GM12878 (cell line): ENCODE measurements at regions not wholly inside any gene's neighbourhood (a gene's known extent, or its start where the extent isn't known, plus 50 kb on each side); places are given as distances from the start of the nearest gene placed in this dataset.
"Not testable (repeated sequence)": the region's sequence is repeated elsewhere in the genome, so short reads cannot be mapped to it uniquely, and the experiment has no call there.

Source experiments
- BACH1 ChIP-seq: fragments of 450-650 bp; IDR thresholded peaks from 2 replicates; pipeline ENCODE4 v1.6.1; 2017; ENCODE audit warnings: mild to moderate bottlenecking, borderline replicate concordance
- CBFB ChIP-seq: IDR thresholded peaks from 2 replicates; pipeline ENCODE4 v1.6.1; 2016; ENCODE audit warnings: antibody characterized with exemption, low read depth
- CTCF ChIP-seq, 3 experiments: IDR thresholded peaks in 2 of 3; conservative IDR thresholded peaks in 1 of 3; 2 replicates each; pipeline ENCODE4 v1.5.1; 2011; ENCODE audit warnings: low read depth in 3 of 3, low read length in 3 of 3, mild to moderate bottlenecking in 3 of 3, control low read depth in 2 of 3, moderate library complexity in 2 of 3, inconsistent platforms in 1 of 3, mixed read lengths in 1 of 3; ENCODE audit not compliant: control insufficient read depth in 2 of 3, insufficient read depth in 1 of 3; ENCODE audit errors: extremely low read depth in 1 of 3
- JUND ChIP-seq: IDR thresholded peaks from 2 replicates; pipeline ENCODE4 v1.6.1; 2012; ENCODE audit warnings: low read depth, mild to moderate bottlenecking, low read length, improper control_type of control experiment, moderate library complexity
- MTA3 ChIP-seq: IDR thresholded peaks from 2 replicates; pipeline ENCODE4 v1.6.1; 2012; ENCODE audit warnings: low read length, inconsistent platforms, borderline replicate concordance
- PKNOX1 ChIP-seq: fragments of 450-650 bp; IDR thresholded peaks from 2 replicates; pipeline ENCODE4 v1.6.1; 2016; ENCODE audit warnings: mild to moderate bottlenecking
- POLR2AphosphoS5 ChIP-seq: IDR thresholded peaks from 2 replicates; pipeline ENCODE4 v1.6.1; 2011; ENCODE audit warnings: mild to moderate bottlenecking, low read length, inconsistent platforms
- SIX5 ChIP-seq: IDR thresholded peaks from 2 replicates; pipeline ENCODE4 v1.6.1; 2011; ENCODE audit warnings: mild to moderate bottlenecking, low read depth, low read length, moderate library complexity; ENCODE audit not compliant: severe bottlenecking
- SRF ChIP-seq, 2 experiments: IDR thresholded peaks; 2 replicates each; pipeline ENCODE4 v1.6.1; 2011; ENCODE audit warnings: low read depth in 2 of 2, low read length in 2 of 2, mild to moderate bottlenecking in 1 of 2, moderate library complexity in 1 of 2
- TF ChIP-seq, protein P1 (sequence below): fragments of 450-650 bp; IDR thresholded peaks from 2 replicates; pipeline ENCODE4 v1.6.1; 2017; ENCODE audit warnings: antibody characterized with exemption, mild to moderate bottlenecking, moderate library complexity
- TF ChIP-seq, protein P2 (sequence below): IDR thresholded peaks from 2 replicates; pipeline ENCODE4 v1.6.1; 2012; ENCODE audit warnings: low read depth, low read length, improper control_type of control experiment
- TF ChIP-seq, protein P3 (sequence below): IDR thresholded peaks from 2 replicates; pipeline ENCODE4 v1.6.1; 2011; ENCODE audit warnings: low read depth, low read length, improper control_type of control experiment, borderline replicate concordance
- TF ChIP-seq, protein P4 (sequence below): IDR thresholded peaks from 2 replicates; pipeline ENCODE4 v1.6.1; 2011; ENCODE audit warnings: mild to moderate bottlenecking, low read depth, low read length, moderate library complexity; ENCODE audit not compliant: insufficient replicate concordance

DNA sequence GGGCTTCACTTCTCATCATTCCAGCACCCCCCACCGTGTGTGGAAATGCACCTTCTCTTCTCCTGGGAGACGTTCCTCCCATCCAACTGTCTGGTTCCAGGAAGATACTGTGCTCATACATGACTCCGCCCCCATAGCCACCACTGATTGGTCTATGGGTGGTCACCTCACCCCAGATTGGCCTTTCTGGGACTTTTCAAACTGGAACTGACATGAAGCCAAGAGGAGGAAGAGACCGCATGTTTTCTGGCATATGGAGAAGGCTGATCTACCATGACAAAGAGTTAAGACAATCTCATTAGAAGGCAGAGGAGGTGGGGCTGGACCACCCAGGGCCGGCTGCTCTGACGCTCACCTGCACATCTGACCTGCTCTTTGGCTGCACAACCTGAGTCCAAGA, 294.2 kb downstream of the ADGRD1 start:
- TF ChIP-seq, protein P1, sequence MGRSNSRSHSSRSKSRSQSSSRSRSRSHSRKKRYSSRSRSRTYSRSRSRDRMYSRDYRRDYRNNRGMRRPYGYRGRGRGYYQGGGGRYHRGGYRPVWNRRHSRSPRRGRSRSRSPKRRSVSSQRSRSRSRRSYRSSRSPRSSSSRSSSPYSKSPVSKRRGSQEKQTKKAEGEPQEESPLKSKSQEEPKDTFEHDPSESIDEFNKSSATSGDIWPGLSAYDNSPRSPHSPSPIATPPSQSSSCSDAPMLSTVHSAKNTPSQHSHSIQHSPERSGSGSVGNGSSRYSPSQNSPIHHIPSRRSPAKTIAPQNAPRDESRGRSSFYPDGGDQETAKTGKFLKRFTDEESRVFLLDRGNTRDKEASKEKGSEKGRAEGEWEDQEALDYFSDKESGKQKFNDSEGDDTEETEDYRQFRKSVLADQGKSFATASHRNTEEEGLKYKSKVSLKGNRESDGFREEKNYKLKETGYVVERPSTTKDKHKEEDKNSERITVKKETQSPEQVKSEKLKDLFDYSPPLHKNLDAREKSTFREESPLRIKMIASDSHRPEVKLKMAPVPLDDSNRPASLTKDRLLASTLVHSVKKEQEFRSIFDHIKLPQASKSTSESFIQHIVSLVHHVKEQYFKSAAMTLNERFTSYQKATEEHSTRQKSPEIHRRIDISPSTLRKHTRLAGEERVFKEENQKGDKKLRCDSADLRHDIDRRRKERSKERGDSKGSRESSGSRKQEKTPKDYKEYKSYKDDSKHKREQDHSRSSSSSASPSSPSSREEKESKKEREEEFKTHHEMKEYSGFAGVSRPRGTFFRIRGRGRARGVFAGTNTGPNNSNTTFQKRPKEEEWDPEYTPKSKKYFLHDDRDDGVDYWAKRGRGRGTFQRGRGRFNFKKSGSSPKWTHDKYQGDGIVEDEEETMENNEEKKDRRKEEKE: not testable (repeated sequence)
- not testable (repeated sequence) for TF ChIP-seq JUND; BACH1; MTA3; CTCF (IDR thresholded peaks at IDR 0.05 in 2 of 3, conservative IDR thresholded peaks at IDR 0.05 in 1 of 3; ENCODE audit: control insufficient read depth in 2 of 3, extremely low read depth in 1 of 3, insufficient read depth in 1 of 3, low read depth in 3 of 3, low read length in 3 of 3); POLR2AphosphoS5; CBFB; PKNOX1; SRF (IDR thresholded peaks at IDR 0.05; ENCODE audit: low read depth in 2 of 2, low read length in 2 of 2); SIX5
- TF ChIP-seq, protein P2, sequence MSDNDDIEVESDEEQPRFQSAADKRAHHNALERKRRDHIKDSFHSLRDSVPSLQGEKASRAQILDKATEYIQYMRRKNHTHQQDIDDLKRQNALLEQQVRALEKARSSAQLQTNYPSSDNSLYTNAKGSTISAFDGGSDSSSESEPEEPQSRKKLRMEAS: not testable (repeated sequence)
- TF ChIP-seq, protein P3, sequence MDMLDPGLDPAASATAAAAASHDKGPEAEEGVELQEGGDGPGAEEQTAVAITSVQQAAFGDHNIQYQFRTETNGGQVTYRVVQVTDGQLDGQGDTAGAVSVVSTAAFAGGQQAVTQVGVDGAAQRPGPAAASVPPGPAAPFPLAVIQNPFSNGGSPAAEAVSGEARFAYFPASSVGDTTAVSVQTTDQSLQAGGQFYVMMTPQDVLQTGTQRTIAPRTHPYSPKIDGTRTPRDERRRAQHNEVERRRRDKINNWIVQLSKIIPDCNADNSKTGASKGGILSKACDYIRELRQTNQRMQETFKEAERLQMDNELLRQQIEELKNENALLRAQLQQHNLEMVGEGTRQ: not testable (repeated sequence)
- TF ChIP-seq, protein P4, sequence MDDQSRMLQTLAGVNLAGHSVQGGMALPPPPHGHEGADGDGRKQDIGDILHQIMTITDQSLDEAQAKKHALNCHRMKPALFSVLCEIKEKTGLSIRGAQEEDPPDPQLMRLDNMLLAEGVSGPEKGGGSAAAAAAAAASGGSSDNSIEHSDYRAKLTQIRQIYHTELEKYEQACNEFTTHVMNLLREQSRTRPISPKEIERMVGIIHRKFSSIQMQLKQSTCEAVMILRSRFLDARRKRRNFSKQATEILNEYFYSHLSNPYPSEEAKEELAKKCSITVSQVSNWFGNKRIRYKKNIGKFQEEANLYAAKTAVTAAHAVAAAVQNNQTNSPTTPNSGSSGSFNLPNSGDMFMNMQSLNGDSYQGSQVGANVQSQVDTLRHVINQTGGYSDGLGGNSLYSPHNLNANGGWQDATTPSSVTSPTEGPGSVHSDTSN: not testable (repeated sequence)
